Thyroid gland (tissue), 4 donors: ENCODE measurements at regions not wholly inside any gene's neighbourhood (a gene's known extent, or its start where the extent isn't known, plus 50 kb on each side); places are given as distances from the start of the nearest gene placed in this dataset.

Experiments
- DNase-seq, 2 donors: peaks; one replicate each; pipeline ENCODE4 v3.0.0-alpha.2; 2019
- H3K27ac ChIP-seq, 3 donors: fragments of 200-600 bp; sonication (generic); 1 replicate in 2 of 3; 2 replicates in 1 of 3; pipeline ENCODE4 v1.5.1; 2016 to 2019; ENCODE audit warnings: mild to moderate bottlenecking in 1 of 3, moderate library complexity in 1 of 3
- H3K27me3 ChIP-seq: fragments of 200-600 bp; sonication (generic); one replicate; pipeline ENCODE4 v1.5.1; 2019
- H3K36me3 ChIP-seq, 2 donors: fragments of 200-600 bp; sonication (generic); one replicate each; pipeline ENCODE4 v1.5.1; 2016 to 2019
- H3K4me1 ChIP-seq, 2 donors: fragments of 200-600 bp; sonication (generic); one replicate each; pipeline ENCODE4 v1.5.1; 2017 to 2019
- H3K4me3 ChIP-seq, 3 donors: fragments of 200-600 bp; sonication (generic); replicated peaks in 1 of 3; 1 replicate in 2 of 3; 2 replicates in 1 of 3; pipeline ENCODE4 v1.5.1; 2016; ENCODE audit warnings: mild to moderate bottlenecking in 1 of 3
- H3K9me3 ChIP-seq: fragments of 200-600 bp; sonication (generic); one replicate; pipeline ENCODE4 v1.5.1; 2017
- POLR2A ChIP-seq, 2 donors: fragments of 450-650 bp; IDR thresholded peaks; one replicate each; pipeline ENCODE4 v1.6.1; 2017; ENCODE audit warnings: antibody characterized with exemption in 2 of 2, mild to moderate bottlenecking in 2 of 2, moderate library complexity in 1 of 2
- WGBS, 2 donors: methylation state at CpG; one replicate each; pipeline ENCODE4 v1.1.5; 2017; 5-methylcytosine and 5-hydroxymethylcytosine counted together
- intact Hi-C: fragments of 100-400 bp; cut with DNase I; formaldehyde crosslinking; loops from one replicate; pipeline ENCODE4 v1.15.1; 2023
- TF ChIP-seq, protein P1 (sequence below), 6 experiments: fragments of 200-600 bp in 3 of 6; fragments of 450-650 bp in 3 of 6; sonication (generic) in 3 of 6; IDR thresholded peaks; one replicate each; pipeline ENCODE4 v1.5.1; 2016 to 2019; ENCODE audit warnings: antibody characterized with exemption in 6 of 6, mild to moderate bottlenecking in 2 of 6, inconsistent platforms in 1 of 6, moderate library complexity in 1 of 6

DNA sequence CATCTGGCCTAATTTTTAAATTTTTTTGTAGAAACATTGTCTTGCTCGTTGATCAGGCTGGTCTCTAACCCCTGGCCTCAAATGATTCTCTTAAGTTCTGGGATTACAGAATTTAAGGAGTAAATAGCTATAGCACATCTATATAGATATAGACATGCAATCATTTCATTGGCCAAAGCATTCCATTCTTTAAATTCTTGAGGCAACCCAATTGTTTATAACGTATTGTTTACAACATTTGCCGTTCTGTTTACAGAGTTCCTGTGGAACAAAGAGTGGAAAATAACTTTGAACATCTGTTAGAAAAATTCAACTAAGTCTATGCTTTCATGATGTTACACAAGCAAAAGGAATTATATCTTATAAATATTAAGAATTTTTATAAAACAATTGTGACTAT is 205.2 kb upstream of the ROBO2 start:
- Histone ChIP-seq H3K9me3 (no peaks in the 10 kb centered on the region), H3K27ac (no peak overlapping the region), H3K4me3 (no peak overlapping the region), H3K36me3 (no peaks in the 10 kb centered on the region), H3K27me3 (no peaks in the 10 kb centered on the region), H3K4me1 (no peaks in the 10 kb centered on the region)
- TF ChIP-seq, protein P1, sequence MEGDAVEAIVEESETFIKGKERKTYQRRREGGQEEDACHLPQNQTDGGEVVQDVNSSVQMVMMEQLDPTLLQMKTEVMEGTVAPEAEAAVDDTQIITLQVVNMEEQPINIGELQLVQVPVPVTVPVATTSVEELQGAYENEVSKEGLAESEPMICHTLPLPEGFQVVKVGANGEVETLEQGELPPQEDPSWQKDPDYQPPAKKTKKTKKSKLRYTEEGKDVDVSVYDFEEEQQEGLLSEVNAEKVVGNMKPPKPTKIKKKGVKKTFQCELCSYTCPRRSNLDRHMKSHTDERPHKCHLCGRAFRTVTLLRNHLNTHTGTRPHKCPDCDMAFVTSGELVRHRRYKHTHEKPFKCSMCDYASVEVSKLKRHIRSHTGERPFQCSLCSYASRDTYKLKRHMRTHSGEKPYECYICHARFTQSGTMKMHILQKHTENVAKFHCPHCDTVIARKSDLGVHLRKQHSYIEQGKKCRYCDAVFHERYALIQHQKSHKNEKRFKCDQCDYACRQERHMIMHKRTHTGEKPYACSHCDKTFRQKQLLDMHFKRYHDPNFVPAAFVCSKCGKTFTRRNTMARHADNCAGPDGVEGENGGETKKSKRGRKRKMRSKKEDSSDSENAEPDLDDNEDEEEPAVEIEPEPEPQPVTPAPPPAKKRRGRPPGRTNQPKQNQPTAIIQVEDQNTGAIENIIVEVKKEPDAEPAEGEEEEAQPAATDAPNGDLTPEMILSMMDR (IDR thresholded peaks at IDR 0.05), result no peak
- no peak for TF ChIP-seq POLR2A (IDR thresholded peaks at IDR 0.05)
- intact Hi-C loops, result no loop called here
- 88% methylated on average over 3 of the region's 3 CpGs for WGBS, 2 donors
- DNase-seq, result no peak

DNA sequence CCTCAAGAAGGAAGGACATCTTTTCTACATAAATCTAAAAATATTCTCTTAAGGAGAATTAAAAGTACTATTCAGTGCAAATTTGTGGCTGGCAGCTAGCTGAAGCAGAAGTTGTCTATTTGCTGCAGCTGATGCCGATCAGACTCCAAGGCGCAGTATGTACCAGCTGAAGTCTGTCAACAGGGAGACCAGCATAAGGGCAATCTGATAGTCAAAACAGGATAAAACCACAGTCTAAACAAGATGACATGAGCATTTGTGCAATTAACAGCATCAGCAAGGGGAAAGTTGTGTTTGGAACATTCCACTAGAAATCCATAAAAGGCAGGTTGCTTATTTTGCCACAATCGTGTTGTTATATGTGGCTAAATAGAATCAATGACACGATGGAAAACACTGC is 198.2 kb upstream of the ROBO2 start:
- intact Hi-C loops, result no loop called here
- Histone ChIP-seq H3K27ac (no peak overlapping the region), H3K9me3 (no peaks in the 10 kb centered on the region), H3K4me1 (no peaks in the 10 kb centered on the region), H3K4me3 (no peak overlapping the region), H3K36me3 (no peaks in the 10 kb centered on the region), H3K27me3 (no peaks in the 10 kb centered on the region)
- no peak for DNase-seq
- TF ChIP-seq, protein P1 (IDR thresholded peaks at IDR 0.05), result no peak
- TF ChIP-seq POLR2A (IDR thresholded peaks at IDR 0.05), result no peak
- 50 to 63% methylated on average over 4 of the region's 4 CpGs for WGBS, 2 donors

DNA sequence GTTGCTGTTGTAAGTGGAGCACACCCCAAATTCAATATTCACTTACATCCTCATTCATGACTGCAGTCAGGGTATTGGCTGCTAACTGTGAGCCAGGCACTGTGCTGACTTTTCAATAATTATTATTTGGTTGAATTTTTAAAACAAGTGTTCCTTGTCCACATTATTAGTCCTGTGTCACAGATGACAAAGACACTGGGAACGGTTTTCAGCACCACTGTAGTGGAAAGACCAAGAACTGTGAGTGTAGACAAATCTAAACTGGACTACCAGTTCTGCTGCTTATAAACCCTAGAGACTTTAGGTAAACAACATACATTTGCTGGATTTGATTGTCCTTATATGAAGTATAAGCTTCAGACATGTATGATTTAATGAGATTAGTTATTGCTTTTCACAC is 197.7 kb upstream of the ROBO2 start:
- H3K27me3 ChIP-seq, result no peaks in the 10 kb centered on the region
- no peak overlapping the region for H3K27ac ChIP-seq
- no peaks in the 10 kb centered on the region for H3K36me3 ChIP-seq
- no peak for DNase-seq
- H3K4me3 ChIP-seq, result no peak overlapping the region
- H3K9me3 ChIP-seq, result no peaks in the 10 kb centered on the region
- intact Hi-C loops, result no loop called here
- H3K4me1 ChIP-seq, result no peaks in the 10 kb centered on the region
- WGBS, 2 donors, result 49 to 59% methylated on average over 1 of the region's 1 CpG
- TF ChIP-seq POLR2A (IDR thresholded peaks at IDR 0.05), result no peak
- TF ChIP-seq, protein P1 (IDR thresholded peaks at IDR 0.05), result no peak

DNA sequence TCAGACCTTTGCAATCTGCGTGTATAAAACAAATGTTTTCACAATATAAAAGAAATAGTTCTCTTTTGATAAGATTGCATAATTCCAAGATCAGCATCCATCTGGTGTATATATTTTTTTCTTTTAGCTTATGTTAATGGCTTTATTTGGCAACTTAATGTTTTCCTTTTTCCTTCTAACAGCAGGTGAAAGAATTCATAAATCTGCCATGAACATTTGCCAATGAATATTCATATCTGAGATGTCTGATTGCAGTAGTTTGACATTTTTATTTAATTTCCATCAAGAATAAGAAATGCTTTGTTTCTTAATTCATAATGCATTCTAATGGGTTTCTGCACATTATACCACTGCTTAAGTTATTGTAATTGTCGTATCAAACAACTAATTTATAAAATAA is 184.4 kb upstream of the ROBO2 start:
- H3K36me3 ChIP-seq, result no peaks in the 10 kb centered on the region
- DNase-seq, result no peak
- H3K27me3 ChIP-seq, result no peaks in the 10 kb centered on the region
- H3K9me3 ChIP-seq, result no peaks in the 10 kb centered on the region
- H3K27ac ChIP-seq, result no peak overlapping the region
- no peaks in the 10 kb centered on the region for H3K4me1 ChIP-seq
- WGBS, 2 donors, result 90 to 92% methylated on average over 2 of the region's 2 CpGs
- intact Hi-C loops, result no loop called here
- TF ChIP-seq, protein P1 (IDR thresholded peaks at IDR 0.05), result no peak
- no peak for TF ChIP-seq POLR2A (IDR thresholded peaks at IDR 0.05)
- H3K4me3 ChIP-seq, result no peak overlapping the region

DNA sequence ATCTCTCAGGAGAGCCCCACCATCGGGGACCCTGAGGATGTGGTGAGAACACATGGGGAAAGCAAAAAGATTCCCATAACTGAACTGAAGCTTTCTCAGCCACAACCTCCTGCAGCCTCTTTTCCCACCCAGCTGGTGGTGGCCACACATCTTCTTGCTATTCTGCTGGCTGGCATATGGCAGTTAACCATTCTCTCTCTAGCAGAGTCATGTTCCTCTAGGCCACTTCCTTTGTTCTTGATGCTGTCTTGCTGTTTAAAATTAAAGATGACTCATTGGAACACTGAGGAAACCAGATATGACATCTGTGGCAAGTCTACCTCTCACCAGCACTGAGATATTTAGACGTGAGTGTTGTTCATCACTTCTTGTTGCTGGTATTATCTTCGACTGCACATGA is 180.3 kb upstream of the ROBO2 start:
- Histone ChIP-seq H3K27me3 (no peaks in the 10 kb centered on the region), H3K27ac (no peak overlapping the region), H3K4me3 (no peak overlapping the region), H3K36me3 (no peaks in the 10 kb centered on the region), H3K9me3 (no peaks in the 10 kb centered on the region), H3K4me1 (no peaks in the 10 kb centered on the region)
- WGBS, 2 donors, result 87 to 93% methylated on average over 3 of the region's 3 CpGs
- DNase-seq, result no peak
- no peak for TF ChIP-seq POLR2A (IDR thresholded peaks at IDR 0.05)
- TF ChIP-seq, protein P1 (IDR thresholded peaks at IDR 0.05), result no peak
- intact Hi-C loops, result no loop called here
